Adipocyte (in vitro differentiated cells): ENCODE measurements at regions not wholly inside any gene's neighbourhood (a gene's known extent, or its start where the extent isn't known, plus 50 kb on each side); places are given as distances from the start of the nearest gene placed in this dataset.

ENCODE experiments used
- DNase-seq: peaks from one replicate; pipeline ENCODE4 v3.0.0-alpha.2; 2015; ENCODE audit warnings: low read depth
- H3K27me3 ChIP-seq: replicated peaks from 2 replicates; pipeline ENCODE4 v1.7.0; 2013; ENCODE audit warnings: mild to moderate bottlenecking, low read length, moderate library complexity; ENCODE audit not compliant: control insufficient read depth, insufficient read depth
- H3K36me3 ChIP-seq: 2 replicates; pipeline ENCODE4 v1.7.0; 2013; ENCODE audit warnings: low read length, mild to moderate bottlenecking, moderate library complexity; ENCODE audit not compliant: control insufficient read depth, insufficient read depth, severe bottlenecking
- H3K4me1 ChIP-seq: 2 replicates; pipeline ENCODE4 v1.7.0; 2013; ENCODE audit warnings: mild to moderate bottlenecking, low read length, moderate library complexity; ENCODE audit not compliant: control insufficient read depth, insufficient read depth
- H3K4me3 ChIP-seq: 2 replicates; pipeline ENCODE4 v1.7.0; 2013; ENCODE audit warnings: mild to moderate bottlenecking, low read length, moderate library complexity
- H3K9ac ChIP-seq: 2 replicates; pipeline ENCODE4 v1.7.0; 2013; ENCODE audit warnings: mild to moderate bottlenecking, low read length, moderate library complexity
- H3K9me3 ChIP-seq: 2 replicates; pipeline ENCODE4 v1.7.0; 2013; ENCODE audit warnings: mild to moderate bottlenecking, low read length, moderate library complexity; ENCODE audit not compliant: control insufficient read depth

DNA sequence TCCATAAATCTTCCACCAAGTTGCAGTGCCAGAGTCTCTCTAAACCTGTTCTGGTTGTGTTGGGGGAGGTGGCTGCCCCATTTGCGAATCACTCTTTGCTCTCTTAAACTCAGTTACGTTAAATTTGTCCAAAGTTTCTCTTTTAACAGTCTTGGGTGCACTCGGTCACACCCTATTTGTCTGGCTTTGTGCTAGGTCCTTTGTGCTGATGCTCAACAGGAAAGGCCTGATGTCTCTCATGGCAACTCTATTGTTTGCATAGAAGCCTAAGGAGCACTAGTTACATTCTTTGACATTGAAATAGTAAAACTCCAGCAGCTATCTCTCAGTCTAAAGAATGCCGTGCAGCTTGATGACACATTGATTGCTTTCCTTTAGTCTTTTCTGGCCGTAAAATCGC, 105.1 kb downstream of the TRMT11 start:
- no peaks in the 10 kb centered on the region for H3K27me3 ChIP-seq
- H3K4me1 ChIP-seq, result no peaks in the 10 kb centered on the region
- H3K4me3 ChIP-seq, result no peak overlapping the region
- no peak overlapping the region for H3K9ac ChIP-seq
- no peaks in the 10 kb centered on the region for H3K9me3 ChIP-seq
- H3K36me3 ChIP-seq, result no peaks in the 10 kb centered on the region
- DNase-seq, result no peak

DNA sequence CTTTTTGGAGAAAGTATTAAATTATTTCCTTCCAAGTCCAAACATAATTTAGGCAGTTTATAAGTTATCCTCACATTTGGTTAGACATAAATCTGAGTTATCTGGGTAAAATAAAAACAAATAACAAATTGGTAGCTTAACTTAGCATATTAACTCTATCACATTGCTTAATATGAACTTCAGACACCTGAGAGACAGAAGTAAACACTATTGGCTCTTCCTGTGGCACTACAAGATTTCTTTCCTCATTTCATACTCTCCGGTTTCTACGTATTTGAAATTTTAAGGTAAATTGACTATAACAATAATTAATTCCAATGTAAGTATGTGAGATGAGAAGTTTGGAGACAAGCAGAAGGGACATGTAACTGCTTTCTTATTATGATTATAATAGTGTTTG, 106.8 kb downstream of the TRMT11 start:
- H3K27me3 ChIP-seq, result no peaks in the 10 kb centered on the region
- H3K9me3 ChIP-seq, result no peaks in the 10 kb centered on the region
- H3K4me3 ChIP-seq, result no peak overlapping the region
- no peaks in the 10 kb centered on the region for H3K36me3 ChIP-seq
- no peaks in the 10 kb centered on the region for H3K4me1 ChIP-seq
- no peak overlapping the region for H3K9ac ChIP-seq
- no peak for DNase-seq

DNA sequence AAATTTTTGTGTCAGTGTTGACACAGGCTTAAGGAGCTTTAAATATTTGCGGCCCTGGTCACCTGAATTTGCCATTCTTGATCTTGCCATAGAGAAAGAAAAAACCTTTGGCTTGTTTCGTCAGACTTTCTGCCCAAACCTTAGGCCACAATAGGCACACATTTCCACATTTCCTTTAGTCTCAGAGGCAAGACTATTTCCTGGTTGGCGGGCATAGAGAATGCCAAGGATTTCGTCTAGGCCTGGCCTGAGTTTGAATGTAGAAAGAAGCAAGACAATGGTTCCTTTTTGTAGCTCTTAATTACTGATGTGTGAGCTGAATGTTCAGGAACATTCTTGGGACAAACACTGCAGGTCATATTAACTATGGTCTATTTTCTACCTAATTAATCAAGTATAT, 108.1 kb downstream of the TRMT11 start:
- Histone ChIP-seq H3K9ac (no peak overlapping the region), H3K36me3 (no peaks in the 10 kb centered on the region), H3K27me3 (no peaks in the 10 kb centered on the region), H3K4me1 (no peaks in the 10 kb centered on the region), H3K9me3 (no peaks in the 10 kb centered on the region), H3K4me3 (no peak overlapping the region)
- no peak for DNase-seq

DNA sequence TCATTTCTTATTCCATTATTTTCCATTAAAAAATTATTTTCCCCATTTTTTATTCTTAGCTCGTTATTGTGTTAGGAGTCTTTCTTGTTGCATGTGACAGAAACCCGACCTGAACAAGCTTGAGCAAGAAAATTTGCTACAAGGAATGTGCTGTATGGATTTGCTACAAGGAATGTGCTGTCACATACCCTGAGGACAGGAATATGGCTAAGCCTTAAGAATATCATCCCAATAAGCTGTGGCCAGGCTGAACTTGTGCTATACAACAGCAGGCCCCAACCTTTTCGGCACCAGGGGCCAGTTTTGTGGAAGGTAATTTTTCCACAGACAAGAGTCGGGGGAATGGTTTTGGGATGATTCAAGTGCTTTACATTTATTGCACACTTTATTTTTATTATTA, 114.0 kb downstream of the TRMT11 start:
- no peaks in the 10 kb centered on the region for H3K9me3 ChIP-seq
- H3K4me1 ChIP-seq, result no peaks in the 10 kb centered on the region
- H3K9ac ChIP-seq, result no peak overlapping the region
- DNase-seq, result no peak
- H3K27me3 ChIP-seq, result no peaks in the 10 kb centered on the region
- H3K4me3 ChIP-seq, result no peak overlapping the region
- peaks cover 4% of the 10 kb centered on the region for H3K36me3 ChIP-seq

DNA sequence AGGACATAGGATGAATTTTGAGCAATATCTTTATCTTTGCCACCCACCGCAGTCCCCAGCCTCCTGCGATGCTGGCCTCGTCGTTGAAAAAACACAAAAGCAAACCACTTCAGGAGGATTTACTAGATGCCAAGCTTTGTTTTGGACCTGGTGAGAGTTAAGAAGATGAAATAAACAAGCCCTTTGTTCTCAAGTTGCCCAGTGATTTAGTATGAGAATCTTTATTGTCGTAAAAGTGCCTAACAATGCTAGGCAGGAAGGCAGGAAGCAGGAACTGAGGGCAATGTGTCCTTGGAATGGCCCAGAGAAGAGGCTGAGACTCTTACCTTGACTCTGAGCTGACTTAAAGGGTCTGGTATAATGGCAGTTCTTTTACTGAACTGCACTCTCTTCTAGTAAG, 116.0 kb downstream of the TRMT11 start:
- no peaks in the 10 kb centered on the region for H3K27me3 ChIP-seq
- DNase-seq, result no peak
- peaks cover 3% of the 10 kb centered on the region for H3K4me1 ChIP-seq

DNA sequence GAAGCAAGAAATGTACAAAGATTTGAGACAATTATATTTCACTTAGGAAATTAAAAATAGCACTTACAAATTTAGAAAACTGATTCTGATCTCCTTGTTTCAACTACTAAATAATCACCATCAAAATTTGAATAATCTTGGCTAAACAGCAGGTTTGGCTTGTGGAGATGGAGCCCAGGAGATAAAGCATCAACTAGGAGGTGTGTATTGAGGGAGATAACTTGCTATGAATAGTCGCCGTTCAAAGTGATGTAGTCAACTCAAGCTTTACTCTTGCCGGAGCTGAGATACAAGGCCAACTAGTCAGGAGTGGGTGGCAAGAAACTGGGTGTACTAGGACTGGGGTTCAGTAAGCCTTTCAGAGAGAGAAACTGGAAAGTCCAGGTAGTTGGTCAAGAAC, 117.7 kb downstream of the TRMT11 start:
- no peaks in the 10 kb centered on the region for H3K9me3 ChIP-seq
- peaks cover 4% of the 10 kb centered on the region for H3K36me3 ChIP-seq
- DNase-seq, result no peak
- H3K4me3 ChIP-seq, result no peak overlapping the region
- peaks cover 13% of the 10 kb centered on the region for H3K4me1 ChIP-seq
- H3K27me3 ChIP-seq, result no peaks in the 10 kb centered on the region
- no peak overlapping the region for H3K9ac ChIP-seq

More for the DNA sequence above, 116.0 kb downstream of the TRMT11 start:
- no peak overlapping the region for H3K4me3 ChIP-seq
- no peaks in the 10 kb centered on the region for H3K9me3 ChIP-seq
- peaks cover 4% of the 10 kb centered on the region for H3K36me3 ChIP-seq
- no peak overlapping the region for H3K9ac ChIP-seq

DNA sequence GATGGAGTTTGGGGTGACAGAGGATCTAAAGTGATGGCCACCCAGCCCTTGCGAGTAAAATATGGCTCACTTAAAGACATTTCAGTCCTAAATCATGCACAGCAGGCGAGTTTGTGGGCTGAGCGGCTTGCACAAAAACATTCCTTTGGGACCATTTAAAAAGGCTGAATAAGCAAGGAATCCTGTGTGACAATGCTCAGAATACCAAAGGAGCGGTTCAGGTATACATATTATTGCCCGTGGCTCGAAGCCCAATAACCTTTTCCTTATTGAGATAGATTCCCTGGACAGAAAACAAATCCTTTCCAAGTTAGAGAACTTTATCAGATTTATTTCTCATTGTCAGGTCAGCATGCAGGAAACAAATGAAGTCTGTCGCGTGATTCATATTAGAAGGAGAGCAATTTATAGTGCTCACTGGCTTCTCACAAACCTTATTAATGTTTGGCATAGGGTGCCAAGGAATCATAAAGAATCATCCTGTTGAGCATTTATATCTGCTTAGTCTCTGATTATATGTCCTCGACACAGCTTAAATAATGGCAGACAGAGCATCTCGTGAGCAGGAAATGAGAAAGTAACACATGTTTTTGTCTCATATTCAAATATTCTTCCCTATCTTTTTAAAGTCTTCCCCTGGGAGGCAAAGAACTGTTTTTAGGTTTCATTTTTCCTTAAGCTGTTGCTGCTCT, 121.3 kb downstream of the TRMT11 start:
- Histone ChIP-seq H3K9me3 (no peaks in the 10 kb centered on the region), H3K4me3 (peak overlapping the region; percentile 70), H3K27me3 (no peaks in the 10 kb centered on the region), H3K36me3 (no peaks in the 10 kb centered on the region), H3K9ac (peak overlapping the region; percentile 39), H3K4me1 (peaks cover 13% of the 10 kb centered on the region)
- no peak for DNase-seq

DNA sequence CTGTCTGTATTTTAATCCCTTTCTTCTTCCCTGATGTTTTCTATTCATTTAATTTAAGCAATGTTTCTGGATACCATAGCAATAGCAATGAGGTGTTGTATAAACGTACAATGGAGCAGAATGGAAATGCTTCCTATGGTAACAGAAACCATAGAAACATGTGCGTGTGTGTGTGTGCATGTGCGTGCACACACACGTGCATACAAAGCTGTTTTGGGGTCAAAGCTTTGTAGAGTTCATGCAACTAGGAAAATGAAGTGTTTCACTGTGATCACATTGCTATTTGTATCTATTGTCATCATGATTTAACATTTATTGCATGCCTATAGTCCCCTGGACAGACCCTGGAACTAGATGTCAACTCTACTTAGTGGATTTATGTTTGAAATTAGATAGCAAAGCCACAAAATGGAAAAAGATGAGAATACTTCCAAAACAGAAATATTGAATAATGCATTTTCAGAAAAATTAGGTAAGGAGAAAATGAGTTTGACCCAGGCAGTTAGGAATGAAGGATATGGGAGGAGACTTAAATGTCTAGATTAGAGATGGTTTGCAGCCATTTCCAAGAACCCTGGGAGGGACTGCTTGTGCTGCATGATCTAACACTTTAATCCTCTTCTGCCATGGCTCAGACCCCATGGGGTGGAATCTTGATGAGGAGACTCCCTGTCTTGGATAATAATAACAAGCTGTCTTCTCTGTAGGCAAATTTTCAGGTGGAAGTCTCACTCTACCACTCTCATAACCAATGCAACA, 124.4 kb downstream of the TRMT11 start:
- no peaks in the 10 kb centered on the region for H3K9me3 ChIP-seq
- H3K4me3 ChIP-seq, result no peak overlapping the region
- no peak overlapping the region for H3K9ac ChIP-seq
- no peak for DNase-seq
- peaks cover 13% of the 10 kb centered on the region for H3K4me1 ChIP-seq
- H3K27me3 ChIP-seq, result no peaks in the 10 kb centered on the region
- no peaks in the 10 kb centered on the region for H3K36me3 ChIP-seq

DNA sequence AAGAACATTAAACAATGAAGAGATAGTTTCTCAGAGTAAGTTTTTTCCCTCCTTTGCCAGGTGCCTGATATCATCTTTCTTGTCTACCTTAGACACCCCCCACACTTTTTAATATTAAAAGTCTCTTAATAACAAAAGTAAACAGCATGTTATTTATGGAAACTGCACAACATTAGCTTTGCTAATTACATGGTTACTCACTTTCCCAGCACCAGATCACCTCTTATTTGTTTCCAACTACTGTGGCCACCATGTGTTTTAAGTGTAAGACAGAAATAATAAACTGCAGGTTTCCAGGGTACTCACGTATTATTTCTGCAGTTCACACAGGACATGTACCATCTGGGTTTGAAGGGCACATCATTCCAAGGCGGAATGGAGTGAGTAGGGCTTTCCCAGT, 125.0 kb downstream of the TRMT11 start:
- peaks cover 13% of the 10 kb centered on the region for H3K4me1 ChIP-seq
- H3K9me3 ChIP-seq, result no peaks in the 10 kb centered on the region
- H3K36me3 ChIP-seq, result no peaks in the 10 kb centered on the region
- no peak overlapping the region for H3K9ac ChIP-seq
- H3K4me3 ChIP-seq, result no peak overlapping the region
- DNase-seq, result no peak
- no peaks in the 10 kb centered on the region for H3K27me3 ChIP-seq

DNA sequence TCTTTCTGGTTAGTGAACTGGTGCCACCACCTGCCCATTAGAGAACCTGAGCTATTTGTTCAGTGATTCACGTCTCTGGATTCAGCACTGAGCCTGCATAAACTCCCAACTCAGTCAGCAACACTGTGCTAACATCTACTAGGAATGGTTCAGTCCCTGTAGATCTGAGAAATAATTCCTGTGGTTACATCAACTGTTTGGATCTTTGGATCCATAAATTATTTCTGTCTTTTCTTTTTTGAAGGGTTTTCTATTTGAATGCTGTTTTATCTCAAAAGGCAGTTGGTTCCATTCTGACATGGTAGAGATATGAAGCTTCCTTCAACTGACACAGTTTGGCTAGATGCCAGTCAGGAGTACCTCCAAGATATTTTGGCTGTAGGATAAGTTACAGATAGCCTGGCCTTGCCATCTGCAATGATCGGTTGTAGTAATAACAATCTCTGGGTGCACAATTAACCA, 125.9 kb downstream of the TRMT11 start:
- DNase-seq, result no peak
- Histone ChIP-seq H3K4me1 (peaks cover 12% of the 10 kb centered on the region), H3K36me3 (no peaks in the 10 kb centered on the region)

DNA sequence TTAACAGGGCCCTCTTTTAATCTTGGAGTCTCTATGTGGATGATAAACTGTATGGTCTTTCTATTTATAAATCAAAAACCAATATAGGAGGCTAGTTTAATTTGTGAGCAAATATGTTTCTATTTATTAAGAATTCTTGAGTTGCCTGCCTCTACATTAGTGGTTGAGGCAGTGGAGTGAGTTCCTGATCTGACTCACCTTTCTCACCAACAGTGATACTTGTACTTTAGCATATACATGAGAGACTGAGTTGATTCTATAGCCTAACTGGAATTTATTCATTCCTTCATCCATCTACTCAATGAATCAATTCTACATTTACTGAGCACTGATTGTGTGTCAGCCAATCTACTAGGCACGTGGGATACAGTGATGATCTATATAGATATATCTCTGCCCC, 126.9 kb downstream of the TRMT11 start:
- no peak overlapping the region for H3K9ac ChIP-seq
- no peaks in the 10 kb centered on the region for H3K9me3 ChIP-seq

More for the DNA sequence above, 125.9 kb downstream of the TRMT11 start:
- Histone ChIP-seq H3K4me3 (no peak overlapping the region), H3K9me3 (no peaks in the 10 kb centered on the region), H3K27me3 (no peaks in the 10 kb centered on the region), H3K9ac (no peak overlapping the region)

More for the DNA sequence above, 126.9 kb downstream of the TRMT11 start:
- Histone ChIP-seq H3K4me1 (peaks cover 1% of the 10 kb centered on the region), H3K36me3 (no peaks in the 10 kb centered on the region), H3K4me3 (no peak overlapping the region), H3K27me3 (no peaks in the 10 kb centered on the region)
- no peak for DNase-seq
